HCT116 (cell line): ENCODE measurements at regions not wholly inside any gene's neighbourhood (a gene's known extent, or its start where the extent isn't known, plus 50 kb on each side); places are given as distances from the start of the nearest gene placed in this dataset.

Source experiments
- ATAC-seq: fragments of 200-7000 bp; cut with Tn5 transposase; 2 replicates; pipeline ENCODE4 v1.9.1; 2020; ENCODE audit warnings: mild to moderate bottlenecking, moderate library complexity
- BruUV-seq: library from RNA; stranded (reverse); fragments of 400-500 nt; replicated peaks from 2 replicates; lab custom pipeline; 2021; lab: Mats Ljungman, UMichigan
- CTCF ChIA-PET: fragments of 300-600 bp; sonication (Branson Sonifier 250); formaldehyde crosslinking; loops from one replicate; lab custom pipeline; 2021; ENCODE audit warnings: antibody characterized with exemption; lab: Charles Lee
- POLR2A ChIA-PET: fragments of 300-600, 350-600 bp; sonication (Branson Sonifier 250); formaldehyde crosslinking; loops from one replicate; lab custom pipeline; 2021; ENCODE audit warnings: antibody characterized with exemption; lab: Charles Lee
- RAD21 ChIA-PET, 2 experiments: fragments of 300-600 bp; sonication (Branson Sonifier 250); formaldehyde crosslinking; loops; one replicate each; lab custom pipeline; 2023; ENCODE audit warnings: low total read pairs in 2 of 2; ENCODE audit not compliant: uncharacterized antibody in 2 of 2, unreplicated experiment in 2 of 2, low non-redundant PET in 1 of 2; lab: Charles Lee
- DNase-seq: peaks from one replicate; pipeline ENCODE4 v3.0.0-alpha.2; 2010; ENCODE audit warnings: low read depth, low spot score
- H2AFZ ChIP-seq: fragments of 200-600 bp; shearing (Covaris generic), sonication (generic); 2 replicates; pipeline ENCODE4 v1.6.1; 2017; ENCODE audit warnings: low read depth, mixed run types, mixed read lengths, antibody characterized with exemption, low read length; ENCODE audit not compliant: poor library complexity, severe bottlenecking
- H3K27ac ChIP-seq: 2 replicates; pipeline ENCODE4 v1.5.1; 2012; ENCODE audit warnings: low read depth, low read length
- H3K27me3 ChIP-seq: fragments of 200-600 bp; sonication (generic); 2 replicates; pipeline ENCODE4 v1.6.1; 2016; ENCODE audit warnings: mixed run types, low read length, mixed read lengths; ENCODE audit not compliant: insufficient read depth
- H3K36me3 ChIP-seq, 2 experiments: fragments of 200-500 bp in 1 of 2; fragments of 200-600 bp in 1 of 2; sonication (Bioruptor generic) in 1 of 2; sonication (generic) in 1 of 2; 2 replicates each; pipeline versions ENCODE4 v1.5.1 to v1.6.1; 2014 to 2016; ENCODE audit warnings: low read length in 2 of 2, inconsistent platforms in 1 of 2, mixed read lengths in 1 of 2, mixed run types in 1 of 2; ENCODE audit not compliant: insufficient read depth in 2 of 2, control insufficient read depth in 1 of 2
- H3K4me1 ChIP-seq, 2 experiments: fragments of 200-600 bp in 1 of 2; sonication (generic) in 1 of 2; 2 replicates each; pipeline versions ENCODE4 v1.5.1 to v1.6.1; 2012 to 2017; ENCODE audit warnings: low read length in 2 of 2, inconsistent platforms in 1 of 2, mild to moderate bottlenecking in 1 of 2, mixed read lengths in 1 of 2, mixed run types in 1 of 2, moderate library complexity in 1 of 2; ENCODE audit not compliant: insufficient read depth in 2 of 2, control insufficient read depth in 1 of 2
- H3K4me2 ChIP-seq: fragments of 200-600 bp; sonication (generic); 2 replicates; pipeline ENCODE4 v1.6.1; 2017; ENCODE audit warnings: mixed run types, low read length, mixed read lengths
- H3K4me3 ChIP-seq, 2 experiments: fragments of 200-600 bp in 1 of 2; sonication (generic) in 1 of 2; replicated peaks in 1 of 2; 2 replicates each; pipeline ENCODE4 v1.5.1; 2011 to 2016; ENCODE audit warnings: low read length in 2 of 2, control low read depth in 1 of 2, low read depth in 1 of 2, mild to moderate bottlenecking in 1 of 2, mixed read lengths in 1 of 2, mixed run types in 1 of 2
- H3K79me2 ChIP-seq: fragments of 200-600 bp; sonication (generic); 2 replicates; pipeline ENCODE4 v1.6.1; 2017; ENCODE audit warnings: mild to moderate bottlenecking, mixed run types, low read length, moderate library complexity, mixed read lengths; ENCODE audit not compliant: insufficient read depth
- H3K9ac ChIP-seq: fragments of 200-600 bp; sonication (generic); 2 replicates; pipeline ENCODE4 v1.6.1; 2016; ENCODE audit warnings: low read length, mixed read lengths
- H3K9me2 ChIP-seq: fragments of 200-600 bp; sonication (generic), shearing (Covaris generic); 2 replicates; pipeline ENCODE4 v1.6.1; 2017; ENCODE audit warnings: mixed run types, mild to moderate bottlenecking, moderate library complexity; ENCODE audit not compliant: insufficient read depth
- H3K9me3 ChIP-seq, 2 experiments: fragments of 200-500 bp in 1 of 2; fragments of 200-600 bp in 1 of 2; sonication (Bioruptor generic) in 1 of 2; sonication (generic) in 1 of 2; 2 replicates each; pipeline ENCODE4 v1.6.1; 2014 to 2017; ENCODE audit warnings: low read length in 2 of 2, mixed read lengths in 2 of 2, inconsistent platforms in 1 of 2, low read depth in 1 of 2, mild to moderate bottlenecking in 1 of 2, mixed run types in 1 of 2, moderate library complexity in 1 of 2; ENCODE audit not compliant: control insufficient read depth in 1 of 2, insufficient read depth in 1 of 2
- H4K20me1 ChIP-seq: fragments of 200-600 bp; sonication (generic), shearing (Covaris generic); 2 replicates; pipeline ENCODE4 v1.6.1; 2017; ENCODE audit warnings: mixed run types, mild to moderate bottlenecking, moderate library complexity; ENCODE audit not compliant: insufficient read depth
- CEBPB ChIP-seq: IDR thresholded peaks from 2 replicates; pipeline ENCODE4 v1.6.1; 2012; ENCODE audit warnings: low read depth
- ELF1 ChIP-seq: IDR thresholded peaks from 2 replicates; pipeline ENCODE4 v1.6.1; 2012; ENCODE audit warnings: low read depth, borderline replicate concordance
- TCF7L2 ChIP-seq: IDR thresholded peaks from 2 replicates; pipeline ENCODE4 v1.7.0; 2011; ENCODE audit warnings: borderline replicate concordance, inconsistent platforms; ENCODE audit not compliant: insufficient read depth, insufficient read length; ENCODE audit errors: extremely low read depth
- YY1 ChIP-seq: IDR thresholded peaks from 2 replicates; pipeline ENCODE4 v1.6.1; 2011; ENCODE audit warnings: low read length, low read depth, moderate library complexity, mild to moderate bottlenecking; ENCODE audit not compliant: insufficient replicate concordance; ENCODE audit errors: extremely low read depth
- intact Hi-C: fragments of 100-400 bp; cut with micrococcal nuclease; formaldehyde crosslinking; loops from 2 replicates; pipeline ENCODE4 v1.10.0; 2022
- TF ChIP-seq, protein P1 (sequence below): IDR thresholded peaks from 2 replicates; pipeline ENCODE4 v1.6.1; 2011; ENCODE audit warnings: mild to moderate bottlenecking, low read length, moderate library complexity; ENCODE audit not compliant: insufficient replicate concordance; ENCODE audit errors: extremely low read depth
- TF ChIP-seq, protein P2 (sequence below), 3 experiments: fragments of 200-600 bp in 1 of 3; sonication (generic) in 1 of 3; IDR thresholded peaks in 2 of 3; conservative IDR thresholded peaks in 1 of 3; 2 replicates each; pipeline ENCODE4 v1.5.1; 2012 to 2017; ENCODE audit warnings: low read depth in 2 of 3, low read length in 2 of 3, antibody characterized with exemption in 1 of 3, borderline replicate concordance in 1 of 3, control low read depth in 1 of 3, mild to moderate bottlenecking in 1 of 3, mixed read lengths in 1 of 3, mixed run types in 1 of 3, moderate library complexity in 1 of 3; ENCODE audit not compliant: insufficient read depth in 1 of 3

DNA sequence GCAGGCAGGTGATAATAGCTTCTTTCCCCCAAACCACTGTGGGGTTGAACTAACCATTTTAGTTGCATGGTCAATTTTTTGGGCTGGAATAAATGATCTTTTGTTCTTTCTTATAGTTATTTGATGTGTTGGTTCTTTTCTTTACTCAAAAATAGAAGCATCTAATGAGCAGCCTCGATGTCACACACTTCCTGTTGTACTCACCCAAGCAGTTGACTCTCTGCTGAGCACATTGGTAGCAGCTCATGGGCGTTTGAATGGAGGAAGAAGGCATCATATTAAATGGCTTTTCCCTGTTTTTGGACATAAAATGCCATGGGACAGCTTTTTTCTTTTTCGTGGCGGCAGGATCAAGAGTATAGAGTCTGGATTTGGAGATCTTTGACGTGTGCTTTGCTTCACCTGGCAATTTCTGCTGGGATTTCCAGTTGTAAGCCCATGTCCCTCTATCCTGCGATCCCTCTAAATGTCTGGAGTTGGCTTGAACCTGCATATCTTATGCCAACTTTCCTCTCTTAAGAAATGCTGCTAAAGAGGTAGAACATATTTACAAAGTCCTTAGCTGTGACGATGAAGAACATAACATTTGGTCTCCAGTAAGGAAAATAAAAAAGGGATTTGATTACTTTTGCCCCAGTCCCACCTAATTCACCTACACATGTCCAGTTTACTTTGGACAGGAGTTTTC, 268.3 kb downstream of the PRL start:
- H3K36me3 ChIP-seq: no peaks in the 10 kb centered on the region
- no peaks in the 10 kb centered on the region for H3K9me2 ChIP-seq
- no peak overlapping the region for H2AFZ ChIP-seq
- RAD21 ChIA-PET: no interaction called here
- H3K79me2 ChIP-seq: no peaks in the 10 kb centered on the region
- no peak overlapping the region for H3K9ac ChIP-seq
- H3K4me3 ChIP-seq: no peak overlapping the region
- no peak overlapping the region for H3K4me2 ChIP-seq
- CTCF ChIA-PET: no interaction called here
- no peaks in the 10 kb centered on the region for H3K27me3 ChIP-seq
- no peaks in the 10 kb centered on the region for H3K4me1 ChIP-seq
- no peaks in the 10 kb centered on the region for H4K20me1 ChIP-seq
- no peak for ATAC-seq
- H3K9me3 ChIP-seq: no peaks in the 10 kb centered on the region
- no peak for DNase-seq
- POLR2A ChIA-PET: no interaction called here
- BruUV-seq: no TSS peak
- no peak overlapping the region for H3K27ac ChIP-seq
- TF ChIP-seq CEBPB (no peak), TCF7L2 (no peak), ELF1 (no peak), YY1 (no peak)
- TF ChIP-seq, protein P1, sequence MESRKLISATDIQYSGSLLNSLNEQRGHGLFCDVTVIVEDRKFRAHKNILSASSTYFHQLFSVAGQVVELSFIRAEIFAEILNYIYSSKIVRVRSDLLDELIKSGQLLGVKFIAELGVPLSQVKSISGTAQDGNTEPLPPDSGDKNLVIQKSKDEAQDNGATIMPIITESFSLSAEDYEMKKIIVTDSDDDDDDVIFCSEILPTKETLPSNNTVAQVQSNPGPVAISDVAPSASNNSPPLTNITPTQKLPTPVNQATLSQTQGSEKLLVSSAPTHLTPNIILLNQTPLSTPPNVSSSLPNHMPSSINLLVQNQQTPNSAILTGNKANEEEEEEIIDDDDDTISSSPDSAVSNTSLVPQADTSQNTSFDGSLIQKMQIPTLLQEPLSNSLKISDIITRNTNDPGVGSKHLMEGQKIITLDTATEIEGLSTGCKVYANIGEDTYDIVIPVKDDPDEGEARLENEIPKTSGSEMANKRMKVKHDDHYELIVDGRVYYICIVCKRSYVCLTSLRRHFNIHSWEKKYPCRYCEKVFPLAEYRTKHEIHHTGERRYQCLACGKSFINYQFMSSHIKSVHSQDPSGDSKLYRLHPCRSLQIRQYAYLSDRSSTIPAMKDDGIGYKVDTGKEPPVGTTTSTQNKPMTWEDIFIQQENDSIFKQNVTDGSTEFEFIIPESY: no peak
- TF ChIP-seq, protein P2, sequence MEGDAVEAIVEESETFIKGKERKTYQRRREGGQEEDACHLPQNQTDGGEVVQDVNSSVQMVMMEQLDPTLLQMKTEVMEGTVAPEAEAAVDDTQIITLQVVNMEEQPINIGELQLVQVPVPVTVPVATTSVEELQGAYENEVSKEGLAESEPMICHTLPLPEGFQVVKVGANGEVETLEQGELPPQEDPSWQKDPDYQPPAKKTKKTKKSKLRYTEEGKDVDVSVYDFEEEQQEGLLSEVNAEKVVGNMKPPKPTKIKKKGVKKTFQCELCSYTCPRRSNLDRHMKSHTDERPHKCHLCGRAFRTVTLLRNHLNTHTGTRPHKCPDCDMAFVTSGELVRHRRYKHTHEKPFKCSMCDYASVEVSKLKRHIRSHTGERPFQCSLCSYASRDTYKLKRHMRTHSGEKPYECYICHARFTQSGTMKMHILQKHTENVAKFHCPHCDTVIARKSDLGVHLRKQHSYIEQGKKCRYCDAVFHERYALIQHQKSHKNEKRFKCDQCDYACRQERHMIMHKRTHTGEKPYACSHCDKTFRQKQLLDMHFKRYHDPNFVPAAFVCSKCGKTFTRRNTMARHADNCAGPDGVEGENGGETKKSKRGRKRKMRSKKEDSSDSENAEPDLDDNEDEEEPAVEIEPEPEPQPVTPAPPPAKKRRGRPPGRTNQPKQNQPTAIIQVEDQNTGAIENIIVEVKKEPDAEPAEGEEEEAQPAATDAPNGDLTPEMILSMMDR (IDR thresholded peaks at IDR 0.05 in 2 of 3, conservative IDR thresholded peaks at IDR 0.05 in 1 of 3; ENCODE audit: borderline replicate concordance in 1 of 3, insufficient read depth in 1 of 3, low read depth in 2 of 3, low read length in 2 of 3): no peak
- intact Hi-C loops: no loop called here
